ENCODE measurements at regions not wholly inside any gene's neighbourhood (a gene's known extent, or its start where the extent isn't known, plus 50 kb on each side); places are given as distances from the start of the nearest gene placed in this dataset.
"Not testable (repeated sequence)": the region's sequence is repeated elsewhere in the genome, so short reads cannot be mapped to it uniquely, and the experiment has no call there.

DNA sequence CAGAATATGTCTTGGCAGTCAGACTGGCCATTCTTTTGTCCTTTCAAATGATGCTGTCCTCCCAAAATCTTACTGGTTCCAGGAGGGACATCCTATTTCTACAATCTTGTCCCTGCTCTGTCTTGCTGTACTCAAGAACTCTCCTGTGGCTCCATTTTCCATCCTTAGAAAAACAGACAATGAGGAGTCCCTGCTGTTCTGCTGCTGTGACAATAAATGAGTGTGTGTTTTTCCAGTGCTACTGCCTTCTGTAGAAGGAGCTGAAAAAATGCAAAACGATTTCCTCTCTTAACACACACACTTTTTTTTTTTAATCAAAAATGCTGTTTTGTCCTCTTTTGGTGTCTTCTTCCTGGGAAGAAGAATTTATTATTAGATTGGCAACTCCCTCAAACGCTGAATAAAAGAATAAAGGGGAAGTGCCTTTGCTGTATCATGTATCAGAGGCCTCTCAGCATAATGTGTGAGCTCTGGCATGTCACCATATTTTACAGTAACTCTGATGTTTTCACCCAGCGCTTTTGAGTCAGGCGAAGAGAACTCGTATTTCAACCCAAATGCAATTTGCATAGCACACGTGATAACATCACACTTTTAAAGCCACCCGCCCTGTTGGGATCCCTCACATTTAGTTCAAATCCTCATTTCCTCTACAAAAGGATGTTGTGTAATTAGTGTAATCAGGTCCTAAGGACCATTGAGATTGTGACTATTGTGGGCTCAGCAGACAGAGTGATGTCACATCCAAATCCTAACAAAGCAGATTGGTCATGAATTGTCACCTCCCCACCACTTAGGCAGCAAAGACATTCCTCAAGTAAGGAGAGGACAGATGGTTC lies 496.0 kb upstream of the LARGE1 start:
- DNase-seq (ENCODE audit: extremely low read depth, low read depth): no peak

DNA sequence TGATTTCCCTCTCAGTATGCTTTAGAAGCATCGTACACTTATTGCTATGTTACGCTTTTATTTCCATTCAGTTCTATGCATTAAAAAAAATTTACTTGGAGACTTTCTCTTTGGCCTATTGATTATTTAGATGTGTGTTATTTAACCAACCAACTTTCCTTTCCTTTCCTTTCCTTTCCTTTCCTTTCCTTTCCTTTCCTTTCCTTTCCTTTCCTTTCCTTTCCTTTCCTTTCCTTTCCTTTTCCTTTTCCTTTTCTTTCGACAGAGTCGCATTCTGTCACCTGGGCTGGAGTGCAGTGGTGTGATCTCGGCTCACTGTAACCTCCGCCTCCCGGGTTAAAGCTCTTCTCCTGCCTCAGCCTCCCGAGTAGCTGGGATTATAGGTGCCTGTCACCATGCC lies 502.7 kb upstream of the LARGE1 start:
- not testable (repeated sequence) for DNase-seq (ENCODE audit: extremely low read depth, low read depth)

DNA sequence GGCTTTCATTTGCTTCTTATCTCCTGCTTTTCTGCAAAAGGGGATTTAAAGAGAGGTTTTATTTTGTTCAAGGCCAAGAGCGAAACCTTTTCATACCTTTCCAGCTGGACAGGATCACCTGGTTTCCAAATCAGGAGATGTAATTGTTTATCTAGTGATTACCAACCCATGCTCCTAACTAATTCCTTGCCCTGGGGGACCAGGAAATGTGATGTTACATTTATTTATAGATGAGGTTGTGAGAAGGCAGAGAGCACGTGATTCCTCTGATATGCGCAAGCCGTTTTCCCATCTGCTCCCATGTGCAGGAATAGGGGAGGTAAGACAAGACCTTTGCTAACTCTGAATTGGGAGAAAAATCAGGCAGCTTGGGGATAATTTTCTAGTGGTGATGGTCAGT lies 507.2 kb upstream of the LARGE1 start:
- DNase-seq (ENCODE audit: extremely low read depth, low read depth): no peak

DNA sequence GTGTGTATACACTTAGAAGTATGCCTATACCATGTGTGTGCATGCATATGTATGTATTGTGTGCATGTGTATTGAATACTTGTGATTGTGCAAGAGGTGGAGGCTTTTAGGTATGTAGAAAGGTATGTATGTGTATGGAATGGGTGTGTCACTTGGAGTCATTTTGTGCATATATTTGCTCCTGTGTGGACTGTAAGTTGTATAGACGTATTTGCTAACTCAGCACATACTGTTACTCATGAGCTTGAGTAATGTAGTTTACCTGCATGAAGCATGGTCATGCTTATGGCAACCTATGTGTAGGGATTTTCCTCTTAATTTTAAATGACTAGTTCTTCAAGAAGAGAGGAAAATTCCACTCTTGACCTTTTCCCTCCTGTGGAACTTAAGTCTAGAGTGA lies 507.6 kb upstream of the LARGE1 start:
- DNase-seq (ENCODE audit: extremely low read depth, low read depth): no peak

DNA sequence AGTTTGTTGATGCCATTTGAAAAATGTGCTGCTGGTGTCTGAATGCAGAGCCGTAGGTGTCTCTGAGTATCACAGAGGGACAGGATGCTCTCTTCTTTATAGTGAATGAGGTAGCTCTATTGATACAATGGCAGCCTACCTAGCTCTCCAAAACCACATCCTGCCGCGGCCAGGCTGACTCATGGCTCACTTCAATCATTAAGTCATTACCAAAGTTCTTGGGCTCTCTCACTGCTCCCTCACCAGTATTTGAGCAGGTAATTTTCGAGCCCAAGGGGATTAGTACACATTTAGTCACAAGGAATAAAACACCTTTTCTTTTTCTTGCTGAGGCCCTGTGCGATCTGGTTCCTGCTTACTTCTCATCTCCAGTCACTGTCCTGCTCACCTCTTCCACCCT lies 509.0 kb upstream of the LARGE1 start:
- no peak for DNase-seq (ENCODE audit: extremely low read depth, low read depth)

DNA sequence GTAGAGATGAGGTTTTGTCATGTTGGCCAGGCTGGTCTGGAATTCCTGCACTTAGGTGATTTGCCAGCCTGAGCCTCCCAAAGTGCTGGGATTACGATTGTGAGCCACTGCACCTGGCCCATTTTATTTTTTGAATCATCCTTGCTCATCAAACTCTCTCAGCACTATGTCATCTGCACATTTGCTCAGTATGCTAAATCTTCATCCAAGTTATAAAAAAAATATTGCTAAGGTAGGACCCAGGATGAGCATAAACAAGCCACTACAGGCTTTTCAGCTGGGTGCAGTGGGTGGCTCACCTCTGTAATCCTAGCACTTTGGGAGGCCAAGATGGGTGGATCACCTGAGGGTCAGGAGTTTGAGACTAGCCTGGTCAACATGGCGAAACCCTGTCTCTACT lies 510.1 kb upstream of the LARGE1 start:
- no peak for DNase-seq (ENCODE audit: extremely low read depth, low read depth)

DNA sequence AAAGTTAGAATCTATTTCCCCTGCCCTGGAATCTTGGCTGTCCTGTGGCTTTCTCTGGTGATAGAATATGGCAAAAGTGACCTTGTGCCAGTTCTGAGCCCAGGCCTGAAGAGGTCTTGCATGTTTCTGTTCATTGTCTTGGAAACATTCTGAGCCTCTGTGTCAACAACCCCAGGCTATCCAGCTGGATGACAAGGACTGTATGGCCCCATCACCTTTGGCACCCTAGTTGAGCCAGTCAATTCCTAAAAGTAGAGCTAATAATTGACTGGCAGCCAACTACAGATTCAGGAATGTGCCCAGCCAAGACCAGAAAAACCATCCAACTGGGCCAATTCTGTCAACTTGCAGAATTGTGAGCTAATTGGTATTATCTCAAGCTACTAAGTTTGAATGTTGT lies 514.1 kb upstream of the LARGE1 start:
- DNase-seq (ENCODE audit: extremely low read depth, low read depth): no peak

DNA sequence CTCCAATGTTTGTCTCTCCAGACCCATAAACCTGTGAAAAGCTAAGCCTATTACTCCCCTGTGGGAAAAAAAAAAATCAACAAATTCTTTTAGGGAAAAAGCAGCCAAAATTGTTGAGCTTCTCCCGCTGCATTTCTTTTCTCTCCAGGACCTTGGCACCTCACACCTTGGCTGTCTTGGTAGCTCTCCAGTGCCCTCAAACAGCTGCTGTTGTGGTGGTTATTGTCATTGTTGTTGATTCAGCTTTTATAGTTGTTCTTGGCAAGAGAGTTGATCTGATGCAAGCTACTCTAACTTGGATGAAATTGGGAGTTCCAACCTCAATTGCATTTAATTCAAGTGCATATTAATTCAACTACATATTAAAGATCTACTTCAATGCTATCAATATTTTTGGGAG lies 516.9 kb upstream of the LARGE1 start:
- no peak for DNase-seq (ENCODE audit: extremely low read depth, low read depth)

DNA sequence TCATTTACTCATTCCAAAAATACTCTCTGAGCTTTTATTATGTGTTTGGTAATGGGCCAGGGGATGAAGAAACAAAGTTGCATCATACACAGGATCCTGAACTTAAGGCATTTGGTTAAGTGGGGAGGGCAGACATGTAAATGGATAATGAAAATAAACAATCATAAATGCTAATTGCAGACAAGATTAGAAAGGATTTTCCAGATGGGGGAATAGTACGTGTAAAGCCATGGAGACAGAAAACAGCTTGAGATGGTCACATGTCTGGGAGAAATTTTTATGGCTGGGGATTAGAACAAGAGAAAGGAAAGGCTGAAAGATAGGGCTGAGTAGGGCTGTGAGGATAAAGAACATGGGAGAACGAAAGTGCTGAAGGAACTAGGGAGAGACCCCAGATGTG lies 534.3 kb upstream of the LARGE1 start:
- no peak for DNase-seq (ENCODE audit: extremely low read depth, low read depth)

DNA sequence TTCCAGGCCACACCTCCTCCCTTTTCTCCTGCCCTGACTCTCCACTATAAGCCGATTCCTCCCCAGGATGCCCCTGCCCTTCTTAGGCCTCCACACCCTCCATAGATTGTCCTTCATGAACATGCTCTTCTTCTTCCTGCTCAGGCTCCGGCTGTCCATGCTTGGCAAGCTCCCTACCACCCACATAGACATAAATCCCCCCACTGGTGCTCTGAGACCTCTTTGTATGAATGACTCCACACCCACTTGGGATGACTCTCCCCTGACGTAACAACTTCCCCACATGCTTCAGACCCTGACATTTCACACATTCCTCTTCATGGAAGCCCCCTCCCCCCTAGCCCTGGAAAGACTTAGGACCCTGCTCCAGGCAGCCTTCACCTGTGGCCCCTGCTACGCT lies 542.5 kb upstream of the LARGE1 start:
- DNase-seq (ENCODE audit: extremely low read depth, low read depth): no peak

DNA sequence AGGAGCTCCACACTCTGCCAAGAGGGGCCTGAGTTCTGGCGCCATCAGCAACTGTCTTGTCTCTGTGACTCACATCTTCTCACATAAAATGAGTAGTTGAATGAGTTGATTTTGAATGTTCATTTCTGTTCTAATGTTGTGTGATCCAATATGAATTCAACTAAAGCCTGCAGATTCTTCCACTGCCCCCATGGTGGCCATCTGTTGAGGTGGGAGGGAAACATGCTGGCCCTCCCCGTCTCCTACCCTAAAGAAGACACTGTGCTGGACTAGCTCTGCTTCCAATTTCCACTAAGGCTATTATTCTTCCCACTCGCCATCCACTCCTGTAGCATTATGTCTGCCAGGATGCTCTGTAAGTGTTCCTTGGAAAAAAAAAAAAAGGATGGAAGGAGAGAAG lies 555.6 kb upstream of the LARGE1 start:
- DNase-seq (ENCODE audit: extremely low read depth, low read depth): no peak

DNA sequence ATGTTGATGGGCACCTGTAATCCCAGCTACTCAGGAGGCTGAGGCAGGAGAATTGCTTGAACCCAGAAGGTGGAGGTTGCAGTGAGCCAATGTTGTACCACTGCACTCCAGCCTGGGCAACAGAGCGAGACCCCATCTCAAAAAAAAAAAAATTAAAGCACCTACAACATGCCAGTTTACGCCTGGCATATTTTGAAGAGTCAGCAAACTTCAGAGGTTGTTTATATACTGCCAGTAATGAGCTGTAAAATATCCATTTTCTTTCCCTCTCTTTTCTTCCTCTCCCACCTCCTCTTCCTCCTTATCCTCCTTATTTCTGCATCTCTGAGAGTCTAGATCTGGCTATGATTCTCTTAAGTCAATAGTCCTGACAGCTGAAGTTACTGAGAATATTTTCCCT lies 556.5 kb upstream of the LARGE1 start:
- no peak for DNase-seq (ENCODE audit: extremely low read depth, low read depth)

DNA sequence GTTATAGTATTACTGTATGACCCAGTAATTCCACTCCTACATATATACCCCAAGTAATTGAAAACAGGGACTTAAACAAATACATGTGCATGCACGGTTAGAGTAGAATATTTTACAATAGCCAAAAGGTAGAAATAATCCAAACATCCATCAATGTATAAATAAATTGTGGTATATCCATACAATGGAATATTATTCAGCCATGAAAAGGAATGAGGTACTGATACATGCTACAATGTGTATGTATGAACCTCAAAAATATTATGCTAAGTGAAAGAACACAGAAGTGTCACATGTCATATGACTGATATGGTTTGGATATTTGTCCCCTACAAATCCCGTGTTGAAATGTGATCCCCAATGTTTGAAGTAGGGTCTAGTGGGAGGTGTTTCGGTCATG lies 560.8 kb upstream of the LARGE1 start:
- no peak for DNase-seq (ENCODE audit: extremely low read depth, low read depth)

DNA sequence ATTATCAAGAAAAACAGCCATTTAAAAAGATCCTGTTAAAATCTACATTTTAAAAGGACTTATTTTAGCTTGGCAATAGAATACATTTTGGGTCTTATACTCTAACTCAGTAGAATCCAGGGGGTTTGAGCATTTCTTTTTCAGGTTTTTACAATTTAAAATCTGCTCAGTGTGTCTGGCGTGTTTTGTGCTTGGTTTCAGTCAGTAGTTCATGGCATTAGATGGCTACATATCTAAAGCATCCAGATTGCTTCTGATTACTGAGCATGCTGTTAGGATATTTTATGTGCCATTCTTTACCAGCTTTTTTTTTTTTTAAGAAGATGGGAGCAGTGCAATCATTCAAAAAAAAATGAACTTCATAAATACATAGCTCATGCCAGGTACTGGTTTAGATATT lies 566.1 kb upstream of the LARGE1 start:
- DNase-seq (ENCODE audit: extremely low read depth, low read depth): no peak

DNA sequence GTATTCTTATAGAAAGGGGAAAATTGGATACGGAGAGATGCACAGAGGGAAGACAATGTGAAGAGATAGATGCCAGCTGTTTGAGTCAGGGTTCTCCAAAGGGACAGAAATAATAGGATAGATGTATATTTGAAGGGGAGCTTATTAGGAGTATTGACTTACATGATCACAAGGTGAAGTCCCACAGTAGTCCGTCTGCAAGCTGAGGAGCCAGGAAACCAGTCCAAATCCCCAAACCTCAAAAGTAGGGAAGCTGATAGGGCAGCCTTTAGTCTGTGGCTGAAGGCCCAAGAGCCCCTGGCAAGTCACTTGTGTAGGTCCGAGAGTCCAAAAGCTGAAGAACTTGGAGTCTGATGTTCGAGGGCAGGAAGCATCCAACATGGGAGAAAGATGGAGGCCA lies 569.6 kb upstream of the LARGE1 start:
- no peak for DNase-seq (ENCODE audit: extremely low read depth, low read depth)

DNA sequence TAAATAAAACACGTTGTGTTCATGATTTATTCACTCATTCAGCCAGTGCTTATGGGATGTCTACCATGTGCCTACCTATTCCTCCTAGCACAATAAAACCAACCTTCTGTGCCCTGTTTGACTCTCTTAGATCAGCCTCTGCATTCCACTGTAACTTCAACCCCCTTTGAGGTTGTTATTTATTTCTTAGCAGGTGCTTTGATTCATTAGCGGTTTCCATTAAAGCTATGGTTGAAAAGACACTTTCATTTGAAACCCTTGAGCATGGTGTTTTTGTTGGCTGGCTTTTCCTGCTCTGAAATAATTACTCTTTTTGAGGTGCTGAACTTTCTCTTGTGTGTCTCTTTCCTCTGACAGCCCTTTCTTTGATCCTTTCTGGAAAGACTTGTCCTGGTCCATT lies 570.6 kb upstream of the LARGE1 start:
- no peak for DNase-seq (ENCODE audit: extremely low read depth, low read depth)

DNA sequence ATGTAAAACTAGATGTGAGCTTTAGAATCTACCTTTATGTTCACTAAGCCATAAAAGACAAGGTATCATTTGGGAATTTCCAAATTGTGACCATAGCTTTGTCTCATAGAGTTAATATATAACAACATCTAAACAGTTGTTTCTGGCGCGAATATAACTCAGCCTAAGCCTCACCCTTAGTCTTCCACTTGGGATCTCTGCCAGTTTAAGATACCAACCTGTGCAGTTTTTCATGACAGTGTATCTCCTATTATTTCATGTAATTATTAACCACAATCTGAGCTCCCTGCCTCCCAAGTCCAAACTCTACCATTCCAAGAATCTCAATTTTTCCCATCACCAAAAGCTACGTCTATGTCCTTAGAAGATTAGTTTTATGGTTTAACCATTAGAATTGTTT lies 572.5 kb upstream of the ISX start:
- no peak for DNase-seq (ENCODE audit: extremely low read depth, low read depth)

DNA sequence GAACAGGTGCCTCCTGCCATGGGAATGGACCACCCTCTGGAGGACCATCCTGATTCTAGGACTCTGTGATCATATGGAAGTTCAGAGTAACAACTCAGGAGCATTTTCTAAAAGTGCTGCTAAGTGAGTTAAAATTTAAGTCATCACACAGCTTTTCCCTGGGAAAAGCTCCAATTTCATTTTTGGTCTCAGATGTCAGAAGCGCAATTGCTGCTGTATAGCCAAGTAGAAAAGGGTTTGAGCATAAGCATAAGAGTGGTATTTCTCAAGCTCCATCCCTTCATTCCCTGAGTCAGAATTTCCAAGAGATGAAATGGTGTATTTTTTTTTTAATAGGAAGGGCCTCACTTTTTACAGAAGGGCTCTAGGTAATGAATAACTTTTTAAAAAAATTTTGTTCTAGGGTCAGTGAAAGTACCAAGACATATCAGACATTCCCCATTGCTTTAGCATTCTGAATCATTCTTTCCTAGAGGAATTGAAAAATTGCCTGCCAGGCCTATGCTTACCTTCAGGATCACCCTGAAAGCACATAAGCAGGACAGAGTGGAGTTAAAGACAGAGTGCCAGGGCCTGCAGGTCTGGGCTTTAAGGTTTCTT lies 564.5 kb upstream of the ISX start:
- DNase-seq (ENCODE audit: extremely low read depth, low read depth): no peak

DNA sequence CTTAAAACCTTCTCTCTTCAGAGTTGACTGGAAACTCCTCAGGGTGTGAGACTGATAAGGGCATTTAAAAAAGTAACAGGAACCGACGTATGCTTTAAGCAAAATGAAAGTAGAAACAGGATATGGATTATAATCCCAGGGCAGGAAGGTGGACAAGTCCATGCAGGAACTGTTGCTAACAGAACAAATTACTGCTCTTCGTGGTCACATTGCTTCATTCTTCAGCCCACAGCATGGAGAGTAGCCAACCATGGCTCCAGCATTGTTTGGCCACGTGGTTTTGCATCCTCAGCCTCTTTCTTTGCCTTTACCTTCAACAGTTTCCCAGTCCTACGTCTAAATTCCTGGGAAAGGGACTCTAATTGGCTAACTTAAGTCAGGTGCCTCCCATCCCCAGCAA lies 563.1 kb upstream of the ISX start:
- no peak for DNase-seq (ENCODE audit: extremely low read depth, low read depth)

DNA sequence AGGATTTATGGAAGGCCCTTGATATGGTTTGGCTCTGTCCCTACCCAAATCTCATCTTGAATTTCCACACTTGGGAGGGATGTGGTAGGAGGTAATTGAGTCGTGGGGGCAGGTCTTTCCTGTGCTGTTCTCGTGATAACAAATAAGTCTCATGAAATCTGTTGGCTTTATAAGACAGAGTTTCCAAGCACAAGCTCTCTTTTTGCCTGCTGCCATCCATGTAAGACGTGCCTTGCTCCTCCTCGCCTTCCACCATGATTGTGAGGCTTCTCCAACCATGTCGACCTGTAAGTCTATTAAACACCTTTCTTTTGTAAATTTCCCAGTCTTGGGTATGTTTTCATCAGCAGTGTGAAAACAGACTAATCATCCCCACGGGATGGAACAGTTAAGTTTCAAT lies 557.2 kb upstream of the ISX start:
- DNase-seq (ENCODE audit: extremely low read depth, low read depth): no peak

DNA sequence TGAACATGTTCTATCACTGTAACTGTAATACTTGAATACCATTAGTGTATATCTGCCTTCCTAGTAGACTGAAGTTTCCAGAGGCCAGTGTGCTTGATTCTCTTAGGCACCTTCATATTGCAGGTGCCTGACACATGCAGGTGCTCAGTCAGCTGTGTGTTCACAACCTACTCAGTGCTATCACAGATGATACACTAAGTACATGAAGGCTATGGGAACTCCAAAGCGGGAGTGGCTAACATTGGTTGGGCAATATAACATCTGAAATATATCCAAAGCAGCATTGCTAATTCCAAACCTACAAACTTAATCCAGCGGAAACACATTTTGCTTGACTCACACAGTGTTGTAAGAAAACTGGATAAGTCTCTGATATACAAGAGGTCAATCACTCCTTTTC lies 539.3 kb upstream of the ISX start:
- DNase-seq (ENCODE audit: extremely low read depth, low read depth): no peak

DNA sequence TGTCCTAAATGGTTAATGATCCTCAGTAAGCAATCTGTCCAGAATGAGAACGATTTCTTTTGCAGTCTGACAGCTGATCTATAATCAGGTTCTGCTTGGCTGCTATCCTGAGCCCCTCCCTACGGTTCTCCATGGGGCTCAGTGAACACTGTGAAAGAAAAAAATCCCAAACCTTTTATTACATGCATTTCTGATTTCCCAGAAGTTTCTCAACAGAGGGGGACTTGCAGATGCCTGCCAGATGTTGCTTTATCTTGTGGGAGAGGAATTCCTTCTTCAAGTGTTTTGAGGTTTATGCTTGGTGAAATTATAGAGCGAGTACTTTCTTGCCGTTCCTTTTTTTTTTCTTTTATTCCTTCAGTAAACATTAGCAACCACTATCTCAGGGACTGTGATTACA lies 531.9 kb upstream of the ISX start:
- no peak for DNase-seq (ENCODE audit: extremely low read depth, low read depth)

DNA sequence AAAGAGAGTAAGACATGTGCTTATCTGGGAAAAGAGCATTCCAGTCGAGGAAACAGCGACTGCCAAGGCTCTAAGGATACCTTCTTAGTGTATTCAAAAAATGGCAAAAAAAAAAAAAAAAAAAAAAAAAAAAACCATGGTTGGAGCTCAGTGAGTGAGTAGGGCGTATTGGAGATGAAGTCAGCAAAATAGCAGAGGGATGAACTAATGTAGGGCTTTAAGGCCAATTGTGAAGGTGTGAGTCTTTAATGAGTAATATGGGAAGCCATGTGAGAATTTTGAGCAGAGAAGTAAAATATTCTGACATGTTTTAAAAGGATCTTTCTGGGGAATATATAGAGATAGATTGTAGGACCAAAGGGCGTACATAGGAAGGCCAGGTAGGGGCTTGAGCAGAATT lies 498.6 kb upstream of the ISX start:
- DNase-seq (ENCODE audit: extremely low read depth, low read depth): no peak
